ENCODE measurements at regions not wholly inside any gene's neighbourhood (a gene's known extent, or its start where the extent isn't known, plus 50 kb on each side); places are given as distances from the start of the nearest gene placed in this dataset.

- TF ChIP-seq ZFP30 (CRISPR knock-in tag; IDR thresholded peaks at IDR 0.05) (no peak), POU6F1 (CRISPR knock-in tag; IDR thresholded peaks at IDR 0.05; ENCODE audit: borderline replicate concordance, low read depth) (no peak), TOX (CRISPR knock-in tag; IDR thresholded peaks at IDR 0.05; ENCODE audit: borderline replicate concordance) (no peak), TSHZ2 (CRISPR knock-in tag; IDR thresholded peaks at IDR 0.05) (no peak), CREB5 (CRISPR knock-in tag; IDR thresholded peaks at IDR 0.05; ENCODE audit: low read depth) (no peak), ESRRG (CRISPR knock-in tag; IDR thresholded peaks at IDR 0.05) (no peak), CSDC2 (CRISPR knock-in tag; IDR thresholded peaks at IDR 0.05) (no peak), PPARA (CRISPR knock-in tag; IDR thresholded peaks at IDR 0.05; ENCODE audit: borderline replicate concordance) (no peak), RARB (CRISPR knock-in tag; IDR thresholded peaks at IDR 0.05) (no peak), SNAI2 (CRISPR knock-in tag; IDR thresholded peaks at IDR 0.05) (no peak), BACH2 (CRISPR knock-in tag; IDR thresholded peaks at IDR 0.05; ENCODE audit: borderline replicate concordance) (no peak), CSRNP3 (CRISPR knock-in tag; IDR thresholded peaks at IDR 0.05) (no peak), OSR1 (CRISPR knock-in tag; IDR thresholded peaks at IDR 0.05) (no peak), ZNF8 (CRISPR knock-in tag; IDR thresholded peaks at IDR 0.05) (no peak), ARNTL (CRISPR knock-in tag; IDR thresholded peaks at IDR 0.05; ENCODE audit: borderline replicate concordance, low read depth) (no peak), ISL1 (CRISPR knock-in tag; IDR thresholded peaks at IDR 0.05) (no peak), TCF4 (CRISPR knock-in tag; IDR thresholded peaks at IDR 0.05; ENCODE audit: borderline replicate concordance) (no peak)
- ATAC-seq = no peak
These were observed 445.9 kb upstream of the ZNF717 start for GRCh38 chr3:76231258-76231657.

GRCh38 chr3:76242886-76243753, 457.8 kb upstream of the ZNF717 start:
- no peak for TF ChIP-seq ESRRG (CRISPR knock-in tag; IDR thresholded peaks at IDR 0.05)
- no peak for TF ChIP-seq POU6F1 (CRISPR knock-in tag; IDR thresholded peaks at IDR 0.05; ENCODE audit: borderline replicate concordance, low read depth)
- no peak for TF ChIP-seq ZNF8 (CRISPR knock-in tag; IDR thresholded peaks at IDR 0.05)
- TF ChIP-seq CSRNP3 (CRISPR knock-in tag; IDR thresholded peaks at IDR 0.05) = no peak
- TF ChIP-seq ISL1 (CRISPR knock-in tag; IDR thresholded peaks at IDR 0.05) = no peak
- no peak for TF ChIP-seq BACH2 (CRISPR knock-in tag; IDR thresholded peaks at IDR 0.05; ENCODE audit: borderline replicate concordance)
- no peak for TF ChIP-seq RARB (CRISPR knock-in tag; IDR thresholded peaks at IDR 0.05)
- no peak for TF ChIP-seq ZFP3 (CRISPR knock-in tag; IDR thresholded peaks at IDR 0.05)
- TF ChIP-seq OSR1 (CRISPR knock-in tag; IDR thresholded peaks at IDR 0.05) = no peak
- TF ChIP-seq PATZ1 (CRISPR knock-in tag; IDR thresholded peaks at IDR 0.05; ENCODE audit: borderline replicate concordance) = no peak
- no peak for TF ChIP-seq ZFP30 (CRISPR knock-in tag; IDR thresholded peaks at IDR 0.05)
- no peak for ATAC-seq

All from SK-N-SH treated with all-trans-retinoic acid at 6 μM for 48 hours (cell line).